IMR-90 (cell line): ENCODE measurements at regions not wholly inside any gene's neighbourhood (a gene's known extent, or its start where the extent isn't known, plus 50 kb on each side); places are given as distances from the start of the nearest gene placed in this dataset.

Experiments used
- ATAC-seq: fragments of 200-7000 bp; cut with Tn5 transposase; 2 replicates; pipeline ENCODE4 v1.9.1; 2020; ENCODE audit warnings: low read depth, mild to moderate bottlenecking, moderate library complexity
- BruUV-seq: library from RNA; stranded (reverse); fragments of 400-500 nt; replicated peaks from 2 replicates; lab custom pipeline; 2021; lab: Mats Ljungman, UMichigan
- CTCF ChIA-PET: fragments of 300-600 bp; formaldehyde crosslinking; extraction: SDS; loops from one replicate; lab custom pipeline; 2021; ENCODE audit warnings: antibody characterized with exemption; lab: Yijun Ruan, JAX
- POLR2A ChIA-PET: fragments of 300-600 bp; sonication (Branson Sonifier 250); formaldehyde crosslinking; loops from one replicate; lab custom pipeline; 2022; ENCODE audit warnings: antibody characterized with exemption; ENCODE audit not compliant: unreplicated experiment; lab: Charles Lee
- DNase-seq: peaks from one replicate; pipeline ENCODE4 v3.0.0; 2013
- H2AFZ ChIP-seq: replicated peaks from 2 replicates; pipeline ENCODE3; 2013; ENCODE audit warnings: low read length, mild to moderate bottlenecking; ENCODE audit not compliant: poor library complexity
- H2AK5ac ChIP-seq: 2 replicates; pipeline ENCODE4 v1.6.1; 2013; ENCODE audit warnings: low read depth, low read length, inconsistent platforms
- H2AK9ac ChIP-seq: replicated peaks from 2 replicates; pipeline ENCODE3; 2013; ENCODE audit warnings: mild to moderate bottlenecking, low read depth, low read length, moderate library complexity; ENCODE audit not compliant: poor library complexity
- H2BK120ac ChIP-seq: 2 replicates; pipeline ENCODE4 v1.6.1; 2013; ENCODE audit warnings: low read depth, low read length, inconsistent platforms
- H2BK15ac ChIP-seq: 3 replicates; pipeline ENCODE4 v1.6.1; 2013; ENCODE audit warnings: low read depth, low read length, inconsistent platforms
- H2BK20ac ChIP-seq: 2 replicates; pipeline ENCODE4 v1.6.1; 2013; ENCODE audit warnings: low read depth, mild to moderate bottlenecking, inconsistent platforms, low read length, moderate library complexity
- H2BK5ac ChIP-seq: 2 replicates; pipeline ENCODE4 v1.6.1; 2013; ENCODE audit warnings: mild to moderate bottlenecking, low read depth, low read length, inconsistent platforms; ENCODE audit not compliant: poor library complexity, severe bottlenecking
- H3K14ac ChIP-seq: replicated peaks from 2 replicates; pipeline ENCODE4 v1.6.1; 2013; ENCODE audit warnings: low read depth, low read length, inconsistent platforms
- H3K18ac ChIP-seq: 2 replicates; pipeline ENCODE4 v1.6.1; 2013; ENCODE audit warnings: low read depth, low read length, control low read depth
- H3K23ac ChIP-seq: 2 replicates; pipeline ENCODE4 v1.6.1; 2013; ENCODE audit warnings: low read depth, low read length, inconsistent platforms
- H3K27ac ChIP-seq: 2 replicates; pipeline ENCODE4 v1.5.1; 2013; ENCODE audit warnings: mild to moderate bottlenecking, control low read depth, low read length; ENCODE audit not compliant: insufficient read depth
- H3K27me3 ChIP-seq: 2 replicates; pipeline ENCODE4 v1.6.1; 2013; ENCODE audit warnings: low read length; ENCODE audit not compliant: control insufficient read depth, insufficient read depth
- H3K36me3 ChIP-seq: 2 replicates; pipeline ENCODE4 v1.6.1; 2013; ENCODE audit warnings: low read length, mixed read lengths; ENCODE audit not compliant: control insufficient read depth, insufficient read depth
- H3K4ac ChIP-seq: 2 replicates; pipeline ENCODE4 v1.6.1; 2013; ENCODE audit warnings: low read depth, low read length, inconsistent platforms
- H3K4me1 ChIP-seq: 2 replicates; pipeline ENCODE4 v1.6.1; 2013; ENCODE audit warnings: low read length, mixed read lengths; ENCODE audit not compliant: control insufficient read depth, insufficient read depth
- H3K4me2 ChIP-seq: 2 replicates; pipeline ENCODE4 v1.6.1; 2013; ENCODE audit warnings: low read depth, mild to moderate bottlenecking, control low read depth, low read length, moderate library complexity
- H3K4me3 ChIP-seq: 2 replicates; pipeline ENCODE4 v1.5.1; 2013; ENCODE audit warnings: low read depth, mild to moderate bottlenecking, control low read depth, low read length, moderate library complexity; ENCODE audit not compliant: insufficient read depth
- H3K56ac ChIP-seq: 2 replicates; pipeline ENCODE4 v1.6.1; 2013; ENCODE audit warnings: low read length, inconsistent platforms; ENCODE audit not compliant: insufficient read depth; ENCODE audit errors: extremely low read depth
- H3K79me1 ChIP-seq, 2 experiments: 2 replicates each; pipeline ENCODE4 v1.6.1; 2013; ENCODE audit warnings: low read length in 2 of 2, inconsistent platforms in 1 of 2, low read depth in 1 of 2
- H3K9ac ChIP-seq: 2 replicates; pipeline ENCODE4 v1.6.1; 2013; ENCODE audit warnings: low read depth, low read length, control low read depth
- H3K9me1 ChIP-seq: 2 replicates; pipeline ENCODE4 v1.6.1; 2013; ENCODE audit warnings: low read length, inconsistent platforms; ENCODE audit not compliant: insufficient read depth
- H3K9me3 ChIP-seq: 2 replicates; pipeline ENCODE4 v1.6.1; 2013; ENCODE audit warnings: low read length; ENCODE audit not compliant: control insufficient read depth, insufficient read depth
- H4K20me1 ChIP-seq: 2 replicates; pipeline ENCODE4 v1.6.1; 2013; ENCODE audit warnings: low read length, inconsistent platforms; ENCODE audit not compliant: insufficient read depth
- H4K5ac ChIP-seq: 2 replicates; pipeline ENCODE4 v1.6.1; 2013; ENCODE audit warnings: mild to moderate bottlenecking, low read depth, low read length, control low read depth
- H4K8ac ChIP-seq, 2 experiments: 2 replicates each; pipeline ENCODE4 v1.6.1; 2013; ENCODE audit warnings: low read depth in 2 of 2, low read length in 2 of 2, control low read depth in 1 of 2, inconsistent platforms in 1 of 2
- H4K91ac ChIP-seq: 2 replicates; pipeline ENCODE4 v1.6.1; 2013; ENCODE audit warnings: low read depth, low read length, inconsistent platforms; ENCODE audit not compliant: insufficient read depth
- CEBPB ChIP-seq: IDR thresholded peaks from 2 replicates; pipeline ENCODE4 v1.6.1; 2012; ENCODE audit warnings: low read depth, low read length, improper control_type of control experiment
- ELK1 ChIP-seq: fragments of 150-350 bp; IDR thresholded peaks from 2 replicates; pipeline ENCODE4 v1.6.1; 2016; ENCODE audit warnings: low read depth, mild to moderate bottlenecking, low read length, moderate library complexity, borderline replicate concordance
- MAFK ChIP-seq: IDR thresholded peaks from 2 replicates; pipeline ENCODE4 v1.6.1; 2012; ENCODE audit warnings: low read depth, low read length, improper control_type of control experiment
- MAZ ChIP-seq: IDR thresholded peaks from 2 replicates; pipeline ENCODE4 v1.6.1; 2012; ENCODE audit warnings: low read depth, mild to moderate bottlenecking, low read length, improper control_type of control experiment, moderate library complexity, borderline replicate concordance
- MXI1 ChIP-seq: IDR thresholded peaks from 2 replicates; pipeline ENCODE4 v1.6.1; 2012; ENCODE audit warnings: low read depth, mild to moderate bottlenecking, low read length, moderate library complexity, borderline replicate concordance
- NFE2L2 ChIP-seq: fragments of 150-350 bp; IDR thresholded peaks from 2 replicates; pipeline ENCODE4 v1.6.1; 2016; ENCODE audit warnings: low read depth, mild to moderate bottlenecking, low read length
- POLR2A ChIP-seq: IDR thresholded peaks from 2 replicates; pipeline ENCODE4 v1.6.1; 2012; ENCODE audit warnings: mild to moderate bottlenecking, low read depth, low read length
- RAD21 ChIP-seq: IDR thresholded peaks from 2 replicates; pipeline ENCODE4 v1.6.1; 2012; ENCODE audit warnings: low read length, improper control_type of control experiment
- RCOR1 ChIP-seq: IDR thresholded peaks from 2 replicates; pipeline ENCODE4 v1.6.1; 2012; ENCODE audit warnings: mild to moderate bottlenecking, low read length, improper control_type of control experiment; ENCODE audit not compliant: insufficient replicate concordance
- RFX5 ChIP-seq: IDR thresholded peaks from 2 replicates; pipeline ENCODE4 v1.8.0; 2012; ENCODE audit warnings: low read depth, mild to moderate bottlenecking, low read length, moderate library complexity
- WGBS, 2 experiments: methylation state at CpG; one replicate each; pipeline versions ENCODE4 v1.1.5 to v1.1.7; 2013; ENCODE audit warnings: missing lambda C conversion rate in 2 of 2; ENCODE audit not compliant: insufficient read length in 1 of 2; ENCODE audit errors: extremely low coverage in 2 of 2; 5-methylcytosine and 5-hydroxymethylcytosine counted together
- dilution Hi-C: fragments of 300-500 bp; cut with HindIII; formaldehyde crosslinking; loops from one replicate; pipeline ENCODE4 v1.14.3; 2018; ENCODE audit warnings: low sequenced_read_pairs; ENCODE audit not compliant: unreplicated experiment
- in situ Hi-C: fragments of 300-500 bp; cut with MboI; formaldehyde crosslinking; loops from 3 replicates; pipeline ENCODE4 v1.14.3; 2019; ENCODE audit warnings: low sequenced_read_pairs, inconsistent platforms, mixed read lengths
- intact Hi-C: fragments of 100-400 bp; cut with micrococcal nuclease; formaldehyde crosslinking; loops from 2 replicates; pipeline ENCODE4 v1.10.0; 2022

GRCh38 chr9:102209176-102209575 is 470.7 kb upstream of the GRIN3A start:
- no peak overlapping the region for H3K4ac ChIP-seq
- H2AK5ac ChIP-seq, result no peak overlapping the region
- H3K9me1 ChIP-seq, result no peaks in the 10 kb centered on the region
- no peak overlapping the region for H2AK9ac ChIP-seq
- no peak overlapping the region for H3K18ac ChIP-seq
- H2BK120ac ChIP-seq, result no peak overlapping the region
- no peaks in the 10 kb centered on the region for H3K36me3 ChIP-seq
- no peaks in the 10 kb centered on the region for H3K27me3 ChIP-seq
- no peaks in the 10 kb centered on the region for H3K79me1 ChIP-seq
- H3K14ac ChIP-seq, result no peak overlapping the region
- intact Hi-C loops, result no loop called here
- H2BK5ac ChIP-seq, result no peak overlapping the region
- peaks cover 4% of the 10 kb centered on the region; the same call in 1 of the 2 replicates for H3K9me3 ChIP-seq
- H3K4me3 ChIP-seq, result no peak overlapping the region
- H3K9ac ChIP-seq, result no peak overlapping the region
- no peak overlapping the region for H2BK15ac ChIP-seq
- H3K23ac ChIP-seq, result no peak overlapping the region
- WGBS, 2 experiments, result no CpG with 5 or more reads among the region's 3 CpGs
- TF ChIP-seq RAD21 (no peak), RCOR1 (no peak), ELK1 (no peak), POLR2A (no peak), NFE2L2 (no peak), RFX5 (no peak), MXI1 (no peak), CEBPB (no peak), MAFK (no peak), MAZ (no peak)
- POLR2A ChIA-PET, result no interaction called here
- H3K4me1 ChIP-seq, result no peaks in the 10 kb centered on the region
- no TSS peak for BruUV-seq
- no peak overlapping the region for H4K5ac ChIP-seq
- no peak overlapping the region for H3K56ac ChIP-seq
- no peak overlapping the region for H4K91ac ChIP-seq
- no peak for DNase-seq
- no peak overlapping the region for H2AFZ ChIP-seq
- H3K27ac ChIP-seq, result no peak overlapping the region
- CTCF ChIA-PET, result no interaction called here
- ATAC-seq, result no peak
- in situ Hi-C loops, result no loop called here
- dilution Hi-C loops, result no loop called here
- H2BK20ac ChIP-seq, result no peak overlapping the region
- no peaks in the 10 kb centered on the region for H4K20me1 ChIP-seq
- H4K8ac ChIP-seq, result no peak overlapping the region
- no peak overlapping the region for H3K4me2 ChIP-seq
